Heart left ventricle (tissue), 13 donors: ENCODE measurements at regions not wholly inside any gene's neighbourhood (a gene's known extent, or its start where the extent isn't known, plus 50 kb on each side); places are given as distances from the start of the nearest gene placed in this dataset.

Experiments used
- POLR2A ChIP-seq, 2 donors: fragments of 450-650 bp; IDR thresholded peaks; one replicate each; pipeline ENCODE4 v1.6.1; 2017; ENCODE audit warnings: antibody characterized with exemption in 2 of 2, mild to moderate bottlenecking in 2 of 2, moderate library complexity in 2 of 2
- TF ChIP-seq, protein P1 (sequence below), 12 donors: fragments of 200-600 bp; sonication (generic) in 4 of 12; IDR thresholded peaks; one replicate each; pipeline versions ENCODE4 v1.5.0 to v1.8.0; 2018 to 2022; ENCODE audit warnings: antibody characterized with exemption in 12 of 12, mild to moderate bottlenecking in 5 of 12
- donor health status: ischemic (EF 13 %, LVEDD 7.1; RV severe dilation, severe dysfunction).
- donor health status: DM: no; HTN: yes; CAD: no.
- donor health status: DM: no; HTN: no; CAD: no.
- donor health status: ischemic (EF 25% LVEDD 6.9; RV normal size, moderate dysfunction).
- donor health status: ischemic (EF 25% LVEDD 5.7; RV mildly dilated, moderate dysfunction).
- donor health status: ischemic (EF 35%, LVEDD 5.7; RV mildly dilated, moderate dysfunction).
- donor health status: nonischemic (EF 11% LVEDD 7.7; RV severe dilation, severe dysfunction).
- donor health status: DM: yes; HTN: yes; CAD: no.
- donor health status: PGD.
- donor health status: ischemic (EF 29% LVEDD 5.4; RV normal size, mild dysfunction).
- donor health status: nonischemic (EF 23%, LVEDD 6.1; RV moderate dilation, normal function).

- TF ChIP-seq POLR2A (IDR thresholded peaks at IDR 0.05): no peak
- TF ChIP-seq, protein P1, sequence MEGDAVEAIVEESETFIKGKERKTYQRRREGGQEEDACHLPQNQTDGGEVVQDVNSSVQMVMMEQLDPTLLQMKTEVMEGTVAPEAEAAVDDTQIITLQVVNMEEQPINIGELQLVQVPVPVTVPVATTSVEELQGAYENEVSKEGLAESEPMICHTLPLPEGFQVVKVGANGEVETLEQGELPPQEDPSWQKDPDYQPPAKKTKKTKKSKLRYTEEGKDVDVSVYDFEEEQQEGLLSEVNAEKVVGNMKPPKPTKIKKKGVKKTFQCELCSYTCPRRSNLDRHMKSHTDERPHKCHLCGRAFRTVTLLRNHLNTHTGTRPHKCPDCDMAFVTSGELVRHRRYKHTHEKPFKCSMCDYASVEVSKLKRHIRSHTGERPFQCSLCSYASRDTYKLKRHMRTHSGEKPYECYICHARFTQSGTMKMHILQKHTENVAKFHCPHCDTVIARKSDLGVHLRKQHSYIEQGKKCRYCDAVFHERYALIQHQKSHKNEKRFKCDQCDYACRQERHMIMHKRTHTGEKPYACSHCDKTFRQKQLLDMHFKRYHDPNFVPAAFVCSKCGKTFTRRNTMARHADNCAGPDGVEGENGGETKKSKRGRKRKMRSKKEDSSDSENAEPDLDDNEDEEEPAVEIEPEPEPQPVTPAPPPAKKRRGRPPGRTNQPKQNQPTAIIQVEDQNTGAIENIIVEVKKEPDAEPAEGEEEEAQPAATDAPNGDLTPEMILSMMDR (IDR thresholded peaks at IDR 0.05): no peak
These were observed 273.9 kb upstream of the RGS6 start for GRCh38 chr14:71658261-71658860.
